HCT116 (cell line): ENCODE measurements at regions not wholly inside any gene's neighbourhood (a gene's known extent, or its start where the extent isn't known, plus 50 kb on each side); places are given as distances from the start of the nearest gene placed in this dataset.

Source experiments
- ATAC-seq: fragments of 200-7000 bp; cut with Tn5 transposase; 2 replicates; pipeline ENCODE4 v1.9.1; 2020; ENCODE audit warnings: mild to moderate bottlenecking, moderate library complexity
- BruUV-seq: library from RNA; stranded (reverse); fragments of 400-500 nt; replicated peaks from 2 replicates; lab custom pipeline; 2021; lab: Mats Ljungman, UMichigan
- CTCF ChIA-PET: fragments of 300-600 bp; sonication (Branson Sonifier 250); formaldehyde crosslinking; loops from one replicate; lab custom pipeline; 2021; ENCODE audit warnings: antibody characterized with exemption; lab: Charles Lee
- POLR2A ChIA-PET: fragments of 300-600, 350-600 bp; sonication (Branson Sonifier 250); formaldehyde crosslinking; loops from one replicate; lab custom pipeline; 2021; ENCODE audit warnings: antibody characterized with exemption; lab: Charles Lee
- RAD21 ChIA-PET, 2 experiments: fragments of 300-600 bp; sonication (Branson Sonifier 250); formaldehyde crosslinking; loops; one replicate each; lab custom pipeline; 2023; ENCODE audit warnings: low total read pairs in 2 of 2; ENCODE audit not compliant: uncharacterized antibody in 2 of 2, unreplicated experiment in 2 of 2, low non-redundant PET in 1 of 2; lab: Charles Lee
- DNase-seq: peaks from one replicate; pipeline ENCODE4 v3.0.0-alpha.2; 2010; ENCODE audit warnings: low read depth, low spot score
- H2AFZ ChIP-seq: fragments of 200-600 bp; shearing (Covaris generic), sonication (generic); 2 replicates; pipeline ENCODE4 v1.6.1; 2017; ENCODE audit warnings: low read depth, mixed run types, mixed read lengths, antibody characterized with exemption, low read length; ENCODE audit not compliant: poor library complexity, severe bottlenecking
- H3K27ac ChIP-seq: 2 replicates; pipeline ENCODE4 v1.5.1; 2012; ENCODE audit warnings: low read depth, low read length
- H3K27me3 ChIP-seq: fragments of 200-600 bp; sonication (generic); 2 replicates; pipeline ENCODE4 v1.6.1; 2016; ENCODE audit warnings: mixed run types, low read length, mixed read lengths; ENCODE audit not compliant: insufficient read depth
- H3K36me3 ChIP-seq, 2 experiments: fragments of 200-500 bp in 1 of 2; fragments of 200-600 bp in 1 of 2; sonication (Bioruptor generic) in 1 of 2; sonication (generic) in 1 of 2; 2 replicates each; pipeline versions ENCODE4 v1.5.1 to v1.6.1; 2014 to 2016; ENCODE audit warnings: low read length in 2 of 2, inconsistent platforms in 1 of 2, mixed read lengths in 1 of 2, mixed run types in 1 of 2; ENCODE audit not compliant: insufficient read depth in 2 of 2, control insufficient read depth in 1 of 2
- H3K4me1 ChIP-seq, 2 experiments: fragments of 200-600 bp in 1 of 2; sonication (generic) in 1 of 2; 2 replicates each; pipeline versions ENCODE4 v1.5.1 to v1.6.1; 2012 to 2017; ENCODE audit warnings: low read length in 2 of 2, inconsistent platforms in 1 of 2, mild to moderate bottlenecking in 1 of 2, mixed read lengths in 1 of 2, mixed run types in 1 of 2, moderate library complexity in 1 of 2; ENCODE audit not compliant: insufficient read depth in 2 of 2, control insufficient read depth in 1 of 2
- H3K4me2 ChIP-seq: fragments of 200-600 bp; sonication (generic); 2 replicates; pipeline ENCODE4 v1.6.1; 2017; ENCODE audit warnings: mixed run types, low read length, mixed read lengths
- H3K4me3 ChIP-seq, 2 experiments: fragments of 200-600 bp in 1 of 2; sonication (generic) in 1 of 2; replicated peaks in 1 of 2; 2 replicates each; pipeline ENCODE4 v1.5.1; 2011 to 2016; ENCODE audit warnings: low read length in 2 of 2, control low read depth in 1 of 2, low read depth in 1 of 2, mild to moderate bottlenecking in 1 of 2, mixed read lengths in 1 of 2, mixed run types in 1 of 2
- H3K79me2 ChIP-seq: fragments of 200-600 bp; sonication (generic); 2 replicates; pipeline ENCODE4 v1.6.1; 2017; ENCODE audit warnings: mild to moderate bottlenecking, mixed run types, low read length, moderate library complexity, mixed read lengths; ENCODE audit not compliant: insufficient read depth
- H3K9ac ChIP-seq: fragments of 200-600 bp; sonication (generic); 2 replicates; pipeline ENCODE4 v1.6.1; 2016; ENCODE audit warnings: low read length, mixed read lengths
- H3K9me2 ChIP-seq: fragments of 200-600 bp; sonication (generic), shearing (Covaris generic); 2 replicates; pipeline ENCODE4 v1.6.1; 2017; ENCODE audit warnings: mixed run types, mild to moderate bottlenecking, moderate library complexity; ENCODE audit not compliant: insufficient read depth
- H3K9me3 ChIP-seq, 2 experiments: fragments of 200-500 bp in 1 of 2; fragments of 200-600 bp in 1 of 2; sonication (Bioruptor generic) in 1 of 2; sonication (generic) in 1 of 2; 2 replicates each; pipeline ENCODE4 v1.6.1; 2014 to 2017; ENCODE audit warnings: low read length in 2 of 2, mixed read lengths in 2 of 2, inconsistent platforms in 1 of 2, low read depth in 1 of 2, mild to moderate bottlenecking in 1 of 2, mixed run types in 1 of 2, moderate library complexity in 1 of 2; ENCODE audit not compliant: control insufficient read depth in 1 of 2, insufficient read depth in 1 of 2
- H4K20me1 ChIP-seq: fragments of 200-600 bp; sonication (generic), shearing (Covaris generic); 2 replicates; pipeline ENCODE4 v1.6.1; 2017; ENCODE audit warnings: mixed run types, mild to moderate bottlenecking, moderate library complexity; ENCODE audit not compliant: insufficient read depth
- ATF3 ChIP-seq: IDR thresholded peaks from 2 replicates; pipeline ENCODE4 v1.6.1; 2012
- CBX3 ChIP-seq: IDR thresholded peaks from 2 replicates; pipeline ENCODE4 v1.6.1; 2012; ENCODE audit warnings: low read depth
- CEBPB ChIP-seq: IDR thresholded peaks from 2 replicates; pipeline ENCODE4 v1.6.1; 2012; ENCODE audit warnings: low read depth
- CTCF ChIP-seq, 3 experiments: fragments of 200-600 bp in 1 of 3; sonication (generic) in 1 of 3; IDR thresholded peaks in 2 of 3; conservative IDR thresholded peaks in 1 of 3; 2 replicates each; pipeline ENCODE4 v1.5.1; 2012 to 2017; ENCODE audit warnings: low read depth in 2 of 3, low read length in 2 of 3, antibody characterized with exemption in 1 of 3, borderline replicate concordance in 1 of 3, control low read depth in 1 of 3, mild to moderate bottlenecking in 1 of 3, mixed read lengths in 1 of 3, mixed run types in 1 of 3, moderate library complexity in 1 of 3; ENCODE audit not compliant: insufficient read depth in 1 of 3
- EGR1 ChIP-seq: IDR thresholded peaks from 2 replicates; pipeline ENCODE4 v1.6.1; 2012; ENCODE audit warnings: low read depth
- ELF1 ChIP-seq: IDR thresholded peaks from 2 replicates; pipeline ENCODE4 v1.6.1; 2012; ENCODE audit warnings: low read depth, borderline replicate concordance
- EZH2 ChIP-seq: fragments of 200-600 bp; sonication (generic); IDR thresholded peaks from 2 replicates; pipeline ENCODE4 v1.6.1; 2017; ENCODE audit warnings: antibody characterized with exemption, mixed run types
- FOSL1 ChIP-seq: IDR thresholded peaks from 2 replicates; pipeline ENCODE4 v1.6.1; 2012; ENCODE audit warnings: low read depth
- JUND ChIP-seq: IDR thresholded peaks from 2 replicates; pipeline ENCODE4 v1.6.1; 2012
- POLR2A ChIP-seq: IDR thresholded peaks from 2 replicates; pipeline ENCODE4 v1.7.0; 2011; ENCODE audit warnings: borderline replicate concordance; ENCODE audit not compliant: insufficient read depth, insufficient read length; ENCODE audit errors: extremely low read depth
- RAD21 ChIP-seq: IDR thresholded peaks from 2 replicates; pipeline ENCODE4 v1.6.1; 2012; ENCODE audit warnings: low read depth, mild to moderate bottlenecking
- SIN3A ChIP-seq: IDR thresholded peaks from 2 replicates; pipeline ENCODE4 v1.6.1; 2012; ENCODE audit warnings: low read depth
- SP1 ChIP-seq: IDR thresholded peaks from 2 replicates; pipeline ENCODE4 v1.6.1; 2012; ENCODE audit warnings: low read depth
- TCF7L2 ChIP-seq: IDR thresholded peaks from 2 replicates; pipeline ENCODE4 v1.7.0; 2011; ENCODE audit warnings: borderline replicate concordance, inconsistent platforms; ENCODE audit not compliant: insufficient read depth, insufficient read length; ENCODE audit errors: extremely low read depth
- YY1 ChIP-seq: IDR thresholded peaks from 2 replicates; pipeline ENCODE4 v1.6.1; 2011; ENCODE audit warnings: low read length, low read depth, moderate library complexity, mild to moderate bottlenecking; ENCODE audit not compliant: insufficient replicate concordance; ENCODE audit errors: extremely low read depth
- ZBTB33 ChIP-seq: IDR thresholded peaks from 2 replicates; pipeline ENCODE4 v1.6.1; 2011; ENCODE audit warnings: mild to moderate bottlenecking, low read length, moderate library complexity; ENCODE audit not compliant: insufficient replicate concordance; ENCODE audit errors: extremely low read depth
- ZFX ChIP-seq: fragments of 450-650 bp; IDR thresholded peaks from 2 replicates; pipeline ENCODE4 v1.6.1; 2017
- ZNF274 ChIP-seq: fragments of 200-500 bp; sonication (Bioruptor generic); IDR thresholded peaks from 2 replicates; pipeline ENCODE4 v1.6.1; 2014; ENCODE audit warnings: mild to moderate bottlenecking, low read depth, low read length, inconsistent platforms
- intact Hi-C: fragments of 100-400 bp; cut with micrococcal nuclease; formaldehyde crosslinking; loops from 2 replicates; pipeline ENCODE4 v1.10.0; 2022
- TF ChIP-seq, protein P1 (sequence below): IDR thresholded peaks from 2 replicates; pipeline ENCODE4 v1.6.1; 2012; ENCODE audit warnings: low read depth
- TF ChIP-seq, protein P2 (sequence below): IDR thresholded peaks from 2 replicates; pipeline ENCODE4 v1.6.1; 2012

GRCh38 chr3:191869738-191870415, 408.9 kb downstream of the PYDC2 start:
- Histone ChIP-seq H3K4me2 (no peak overlapping the region), H3K4me1 (no peaks in the 10 kb centered on the region), H4K20me1 (no peaks in the 10 kb centered on the region), H3K27me3 (no peaks in the 10 kb centered on the region), H3K36me3 (no peaks in the 10 kb centered on the region)
- intact Hi-C loops: no loop called here
- no peak for DNase-seq
- ATAC-seq: no peak
- no peak for TF ChIP-seq EZH2
- TF ChIP-seq EGR1: no peak
- TF ChIP-seq JUND: no peak
- TF ChIP-seq, protein P1, sequence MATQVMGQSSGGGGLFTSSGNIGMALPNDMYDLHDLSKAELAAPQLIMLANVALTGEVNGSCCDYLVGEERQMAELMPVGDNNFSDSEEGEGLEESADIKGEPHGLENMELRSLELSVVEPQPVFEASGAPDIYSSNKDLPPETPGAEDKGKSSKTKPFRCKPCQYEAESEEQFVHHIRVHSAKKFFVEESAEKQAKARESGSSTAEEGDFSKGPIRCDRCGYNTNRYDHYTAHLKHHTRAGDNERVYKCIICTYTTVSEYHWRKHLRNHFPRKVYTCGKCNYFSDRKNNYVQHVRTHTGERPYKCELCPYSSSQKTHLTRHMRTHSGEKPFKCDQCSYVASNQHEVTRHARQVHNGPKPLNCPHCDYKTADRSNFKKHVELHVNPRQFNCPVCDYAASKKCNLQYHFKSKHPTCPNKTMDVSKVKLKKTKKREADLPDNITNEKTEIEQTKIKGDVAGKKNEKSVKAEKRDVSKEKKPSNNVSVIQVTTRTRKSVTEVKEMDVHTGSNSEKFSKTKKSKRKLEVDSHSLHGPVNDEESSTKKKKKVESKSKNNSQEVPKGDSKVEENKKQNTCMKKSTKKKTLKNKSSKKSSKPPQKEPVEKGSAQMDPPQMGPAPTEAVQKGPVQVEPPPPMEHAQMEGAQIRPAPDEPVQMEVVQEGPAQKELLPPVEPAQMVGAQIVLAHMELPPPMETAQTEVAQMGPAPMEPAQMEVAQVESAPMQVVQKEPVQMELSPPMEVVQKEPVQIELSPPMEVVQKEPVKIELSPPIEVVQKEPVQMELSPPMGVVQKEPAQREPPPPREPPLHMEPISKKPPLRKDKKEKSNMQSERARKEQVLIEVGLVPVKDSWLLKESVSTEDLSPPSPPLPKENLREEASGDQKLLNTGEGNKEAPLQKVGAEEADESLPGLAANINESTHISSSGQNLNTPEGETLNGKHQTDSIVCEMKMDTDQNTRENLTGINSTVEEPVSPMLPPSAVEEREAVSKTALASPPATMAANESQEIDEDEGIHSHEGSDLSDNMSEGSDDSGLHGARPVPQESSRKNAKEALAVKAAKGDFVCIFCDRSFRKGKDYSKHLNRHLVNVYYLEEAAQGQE: no peak
- no peak for TF ChIP-seq ZNF274
- TF ChIP-seq CEBPB: no peak
- no peak for TF ChIP-seq POLR2A
- no peak for TF ChIP-seq SP1
- no peak for TF ChIP-seq ZFX
- TF ChIP-seq, protein P2, sequence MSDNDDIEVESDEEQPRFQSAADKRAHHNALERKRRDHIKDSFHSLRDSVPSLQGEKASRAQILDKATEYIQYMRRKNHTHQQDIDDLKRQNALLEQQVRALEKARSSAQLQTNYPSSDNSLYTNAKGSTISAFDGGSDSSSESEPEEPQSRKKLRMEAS: no peak
- no peak for TF ChIP-seq RAD21
- no peak for TF ChIP-seq TCF7L2
- no peak for TF ChIP-seq YY1
- TF ChIP-seq SIN3A: no peak
- no peak for TF ChIP-seq ZBTB33
- no peak for TF ChIP-seq ATF3
- TF ChIP-seq FOSL1: no peak
- TF ChIP-seq CBX3: no peak
- TF ChIP-seq ELF1: no peak
- TF ChIP-seq CTCF (IDR thresholded peaks at IDR 0.05 in 2 of 3, conservative IDR thresholded peaks at IDR 0.05 in 1 of 3; ENCODE audit: borderline replicate concordance in 1 of 3, insufficient read depth in 1 of 3, low read depth in 2 of 3, low read length in 2 of 3): no peak
- TF ChIP-seq, all 23 proteins: peak for 0
- H3K79me2 ChIP-seq: no peaks in the 10 kb centered on the region
- H3K27ac ChIP-seq: no peak overlapping the region
- H2AFZ ChIP-seq: no peak overlapping the region
- no peak overlapping the region for H3K4me3 ChIP-seq
- RAD21 ChIA-PET: no interaction called here
- H3K9ac ChIP-seq: no peak overlapping the region
- H3K9me3 ChIP-seq: no peaks in the 10 kb centered on the region
- no peaks in the 10 kb centered on the region for H3K9me2 ChIP-seq
- POLR2A ChIA-PET: no interaction called here
- CTCF ChIA-PET: no interaction called here
- BruUV-seq: no TSS peak
